Neural progenitor cell (in vitro differentiated cells): ENCODE measurements at regions not wholly inside any gene's neighbourhood (a gene's known extent, or its start where the extent isn't known, plus 50 kb on each side); places are given as distances from the start of the nearest gene placed in this dataset.

Source experiments
- EZH2 ChIP-seq: fragments of 200-600 bp; sonication (generic); IDR thresholded peaks from 2 replicates; pipeline ENCODE4 v1.6.1; 2017; ENCODE audit warnings: antibody characterized with exemption, mild to moderate bottlenecking, moderate library complexity
- EZH2phosphoT487 ChIP-seq: fragments of 200-600 bp; sonication (generic); IDR thresholded peaks from 2 replicates; pipeline ENCODE4 v1.6.1; 2017; ENCODE audit warnings: antibody characterized with exemption
- TF ChIP-seq, protein P1 (sequence below): fragments of 200-600 bp; sonication (generic); IDR thresholded peaks from 2 replicates; pipeline ENCODE4 v1.5.1; 2017; ENCODE audit warnings: antibody characterized with exemption, mild to moderate bottlenecking

DNA sequence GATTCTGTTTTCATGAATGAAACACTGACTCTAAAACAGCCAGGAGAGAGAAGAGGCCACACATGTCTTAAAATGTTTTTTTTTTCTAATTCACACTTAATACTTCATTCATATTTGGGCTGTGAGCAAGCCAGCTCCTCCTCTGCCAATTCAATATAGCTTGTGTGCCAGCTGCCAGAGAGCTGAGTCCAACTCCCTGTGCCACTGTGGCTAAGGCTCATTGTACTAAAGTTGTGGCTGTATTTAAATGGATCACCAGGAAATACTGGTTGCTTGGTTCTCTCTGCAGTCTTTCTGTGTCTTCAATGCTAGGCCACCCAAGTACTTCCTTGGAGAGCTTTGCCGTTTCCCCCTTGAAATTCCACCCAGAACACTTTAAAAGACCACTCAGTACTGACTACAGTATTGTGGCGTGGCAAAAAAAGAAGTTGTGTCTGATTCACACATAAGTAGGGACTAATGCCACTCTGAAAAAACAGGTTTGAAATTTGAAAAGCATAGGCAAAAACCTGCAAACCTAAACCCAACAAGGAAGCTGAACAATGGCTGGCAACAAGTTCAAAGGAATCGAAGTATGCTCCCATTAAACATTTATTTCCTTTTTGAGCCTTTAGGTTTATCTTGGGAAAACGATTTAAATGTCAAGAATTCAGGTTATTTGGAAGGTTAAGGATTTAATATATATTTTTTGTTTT lies 524.7 kb downstream of the DIPK2A start:
- TF ChIP-seq, protein P1, sequence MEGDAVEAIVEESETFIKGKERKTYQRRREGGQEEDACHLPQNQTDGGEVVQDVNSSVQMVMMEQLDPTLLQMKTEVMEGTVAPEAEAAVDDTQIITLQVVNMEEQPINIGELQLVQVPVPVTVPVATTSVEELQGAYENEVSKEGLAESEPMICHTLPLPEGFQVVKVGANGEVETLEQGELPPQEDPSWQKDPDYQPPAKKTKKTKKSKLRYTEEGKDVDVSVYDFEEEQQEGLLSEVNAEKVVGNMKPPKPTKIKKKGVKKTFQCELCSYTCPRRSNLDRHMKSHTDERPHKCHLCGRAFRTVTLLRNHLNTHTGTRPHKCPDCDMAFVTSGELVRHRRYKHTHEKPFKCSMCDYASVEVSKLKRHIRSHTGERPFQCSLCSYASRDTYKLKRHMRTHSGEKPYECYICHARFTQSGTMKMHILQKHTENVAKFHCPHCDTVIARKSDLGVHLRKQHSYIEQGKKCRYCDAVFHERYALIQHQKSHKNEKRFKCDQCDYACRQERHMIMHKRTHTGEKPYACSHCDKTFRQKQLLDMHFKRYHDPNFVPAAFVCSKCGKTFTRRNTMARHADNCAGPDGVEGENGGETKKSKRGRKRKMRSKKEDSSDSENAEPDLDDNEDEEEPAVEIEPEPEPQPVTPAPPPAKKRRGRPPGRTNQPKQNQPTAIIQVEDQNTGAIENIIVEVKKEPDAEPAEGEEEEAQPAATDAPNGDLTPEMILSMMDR = no peak
- TF ChIP-seq EZH2 (no peak), EZH2phosphoT487 (no peak)
